Activated CD4-positive, alpha-beta T cell treated with anti-CD3 and anti-CD28 coated beads, Interleukin-2, amount 50 U/mL, for 1 hour (primary cell): ENCODE measurements at regions not wholly inside any gene's neighbourhood (a gene's known extent, or its start where the extent isn't known, plus 50 kb on each side); places are given as distances from the start of the nearest gene placed in this dataset.

Experiments
- DNase-seq: peaks from one replicate; pipeline ENCODE4 v3.0.0-alpha.2; 2020

- no peak for DNase-seq
Observed at GRCh38 chr21:27192281-27192949, 225.5 kb upstream of the ADAMTS5 start.

DNA sequence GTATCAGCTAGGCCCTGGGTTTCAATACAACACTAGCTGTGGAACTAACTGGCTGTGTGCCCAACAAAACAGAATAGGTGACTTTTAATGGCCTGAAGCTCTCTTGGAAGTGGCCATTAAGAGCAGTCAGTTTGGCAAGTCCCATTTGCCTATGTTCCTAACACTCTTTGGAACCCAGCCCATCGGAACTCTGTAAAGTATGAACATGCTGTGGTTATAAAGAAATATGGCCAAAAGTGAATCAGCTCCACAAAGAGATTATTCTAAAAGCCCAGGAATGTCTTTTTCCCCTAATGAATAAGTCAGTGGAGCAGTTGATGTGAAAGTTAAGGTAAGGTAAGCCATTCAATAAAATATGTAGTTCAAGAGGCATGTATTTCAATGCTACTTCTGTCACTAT, 223.7 kb upstream of the ADAMTS5 start:
- no peak for DNase-seq

GRCh38 chr21:27189870-27190269, 223.0 kb upstream of the ADAMTS5 start:
- DNase-seq = no peak

DNA sequence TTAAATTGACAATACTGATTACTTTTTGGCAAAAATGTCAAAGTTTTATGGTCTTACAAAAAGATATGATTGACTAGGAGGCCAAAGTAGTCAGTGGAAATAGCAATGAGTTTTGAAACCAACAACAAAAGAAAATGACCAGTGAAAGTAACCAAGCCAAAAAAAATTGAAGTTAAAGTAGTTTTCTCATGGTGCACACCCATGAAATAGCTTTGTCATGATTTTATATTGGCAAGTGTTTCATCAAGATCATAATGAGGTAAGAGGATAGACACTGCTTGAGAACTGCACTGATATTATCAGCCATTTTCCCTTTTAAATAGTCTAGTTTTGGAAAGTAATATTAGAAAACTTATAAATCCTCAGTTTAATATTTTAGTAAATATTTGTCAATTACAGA, 206.2 kb upstream of the ADAMTS5 start:
- DNase-seq = no peak

GRCh38 chr21:27171707-27172106, 204.8 kb upstream of the ADAMTS5 start:
- DNase-seq = no peak

DNA sequence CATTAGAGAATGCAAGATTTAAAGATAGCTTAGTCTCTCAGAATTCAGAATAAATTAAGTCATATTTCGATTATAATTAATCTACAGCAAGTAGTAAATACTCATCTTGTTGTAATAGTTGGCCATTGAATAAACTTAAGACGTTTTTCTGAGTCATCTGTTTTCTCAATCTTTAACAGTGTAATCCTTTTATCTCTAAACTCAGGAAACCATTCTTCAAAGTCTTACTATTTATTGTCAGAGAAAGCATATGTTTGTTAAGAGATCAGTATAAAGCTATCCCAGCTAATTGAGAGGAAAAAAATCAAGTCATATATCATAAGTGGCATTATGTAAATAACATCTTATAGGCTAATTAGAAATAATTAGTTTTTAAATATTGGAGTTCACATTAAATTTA, 201.2 kb upstream of the ADAMTS5 start:
- DNase-seq = no peak

GRCh38 chr21:27164208-27165177, 197.6 kb upstream of the ADAMTS5 start:
- no peak for DNase-seq

DNA sequence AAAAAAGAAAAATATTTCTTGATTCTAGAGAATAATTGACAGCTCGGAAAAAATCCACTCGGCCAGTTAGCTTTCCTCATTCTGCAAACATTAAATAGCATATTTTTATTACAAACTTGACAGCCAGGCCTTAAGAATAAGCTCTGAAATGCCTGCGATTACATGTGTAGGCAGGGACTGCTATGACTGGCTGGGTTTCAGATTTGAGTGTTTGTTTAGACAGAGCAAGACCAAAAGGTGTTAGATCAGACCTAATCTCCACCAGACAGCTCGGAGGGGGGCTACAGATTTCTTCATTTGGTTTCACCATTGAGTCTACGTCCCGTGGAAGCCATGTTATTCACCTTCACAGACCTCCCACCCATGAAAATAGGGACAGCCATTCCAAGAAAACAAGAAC, 192.1 kb upstream of the ADAMTS5 start:
- no peak for DNase-seq

GRCh38 chr21:27157097-27157496, 190.2 kb upstream of the ADAMTS5 start:
- no peak for DNase-seq

GRCh38 chr21:27156666-27157065, 189.8 kb upstream of the ADAMTS5 start:
- DNase-seq = no peak

DNA sequence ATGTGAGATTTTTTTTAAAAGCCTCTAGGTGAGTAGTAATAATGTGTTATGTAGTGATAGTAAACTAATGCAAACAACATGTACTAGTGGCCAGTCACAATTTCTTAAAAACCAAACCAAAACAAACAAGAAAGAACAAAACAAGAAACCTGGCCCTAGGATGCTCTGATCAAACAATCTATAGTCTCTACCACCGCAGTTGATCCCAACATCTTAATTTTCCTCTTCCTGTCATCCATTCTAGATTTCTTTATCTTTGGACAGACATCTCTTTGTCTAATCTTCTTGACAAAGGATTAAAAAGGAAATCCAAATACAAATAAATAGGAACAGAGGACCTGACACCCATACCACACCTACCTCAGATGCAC, 188.2 kb upstream of the ADAMTS5 start:
- DNase-seq = no peak

DNA sequence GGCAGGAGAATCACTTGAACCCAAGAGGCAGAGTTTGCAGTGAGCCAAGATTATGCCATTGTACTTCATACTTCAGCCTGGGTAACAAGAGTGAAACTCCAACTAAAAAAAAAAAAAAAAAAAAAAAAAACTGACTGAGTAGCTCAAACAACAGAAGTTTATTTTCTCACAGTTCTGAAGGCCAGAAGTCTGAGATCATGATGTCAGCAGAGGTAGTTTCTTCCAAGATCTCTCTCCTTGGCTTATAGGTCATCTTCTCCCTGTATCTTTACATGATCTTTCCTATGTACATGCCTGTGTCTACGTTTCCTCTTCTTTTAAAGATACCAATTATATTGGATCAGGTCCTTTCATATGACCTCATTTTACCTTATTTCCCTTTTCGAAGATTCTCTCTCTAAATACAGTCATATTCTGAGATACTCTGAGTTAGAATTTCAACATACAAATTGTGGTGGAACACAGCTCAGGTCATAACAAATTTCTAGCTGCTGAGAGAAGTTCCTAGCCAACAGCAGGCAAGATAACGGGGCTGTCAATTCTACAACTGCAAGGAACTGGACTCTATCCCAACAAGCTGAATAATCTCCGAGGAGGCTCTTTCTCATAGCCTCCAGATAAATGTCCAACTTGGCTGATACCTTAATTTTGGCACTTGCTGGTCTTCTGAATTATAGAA, 187.7 kb upstream of the ADAMTS5 start:
- no peak for DNase-seq

- no peak for DNase-seq
Observed at GRCh38 chr21:27152996-27153395, 186.1 kb upstream of the ADAMTS5 start.

- no peak for DNase-seq
Observed at GRCh38 chr21:27149034-27149433, 182.1 kb upstream of the ADAMTS5 start.

DNA sequence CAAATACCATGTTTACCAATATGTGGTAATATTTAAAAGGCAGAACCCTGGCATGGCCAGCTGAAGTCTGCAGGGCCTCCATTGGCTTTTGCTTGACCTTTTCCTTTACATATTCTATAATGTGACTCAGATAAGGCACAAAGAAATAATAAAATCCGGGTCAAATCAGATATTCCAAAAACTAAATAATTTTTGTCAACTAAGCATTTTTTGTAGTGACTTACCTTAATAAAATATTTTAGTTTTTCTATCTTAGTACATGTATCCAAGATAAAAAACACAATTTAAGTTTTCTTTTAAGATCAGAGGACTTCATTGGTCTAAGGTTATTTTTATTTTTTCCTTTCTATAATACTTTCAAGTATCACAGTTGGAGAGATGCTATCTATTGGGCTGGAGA, 179.4 kb upstream of the ADAMTS5 start:
- DNase-seq = no peak

DNA sequence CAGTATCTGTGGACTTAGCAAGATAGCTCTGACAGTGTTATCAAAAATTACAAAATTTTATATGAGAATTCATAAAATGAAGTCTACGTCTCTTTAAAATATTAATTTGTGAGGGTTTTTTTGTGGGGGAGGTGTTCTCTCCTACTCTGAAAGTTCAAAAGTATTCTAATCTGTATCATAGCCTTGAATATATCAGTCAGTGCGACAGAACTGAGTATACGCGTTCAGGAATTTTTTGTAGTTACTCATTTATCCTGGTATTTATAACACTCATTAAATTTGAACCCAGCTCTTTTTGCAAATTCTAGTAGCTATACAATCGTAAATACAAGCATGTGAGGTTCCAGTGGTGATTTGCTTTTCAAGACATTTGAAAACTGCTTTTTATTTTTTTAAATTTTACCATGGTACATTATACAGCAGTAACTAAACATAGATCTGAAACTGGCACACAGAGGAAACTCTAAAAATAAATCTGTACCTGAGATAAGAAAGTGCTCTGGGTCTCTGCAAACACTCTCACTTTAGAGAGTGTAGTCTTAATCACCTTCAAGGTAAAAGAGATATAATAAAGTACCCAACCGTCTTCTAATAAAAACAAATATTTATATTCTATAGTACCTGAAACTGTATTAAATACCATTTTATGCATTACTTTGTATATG, 178.4 kb upstream of the ADAMTS5 start:
- no peak for DNase-seq

DNA sequence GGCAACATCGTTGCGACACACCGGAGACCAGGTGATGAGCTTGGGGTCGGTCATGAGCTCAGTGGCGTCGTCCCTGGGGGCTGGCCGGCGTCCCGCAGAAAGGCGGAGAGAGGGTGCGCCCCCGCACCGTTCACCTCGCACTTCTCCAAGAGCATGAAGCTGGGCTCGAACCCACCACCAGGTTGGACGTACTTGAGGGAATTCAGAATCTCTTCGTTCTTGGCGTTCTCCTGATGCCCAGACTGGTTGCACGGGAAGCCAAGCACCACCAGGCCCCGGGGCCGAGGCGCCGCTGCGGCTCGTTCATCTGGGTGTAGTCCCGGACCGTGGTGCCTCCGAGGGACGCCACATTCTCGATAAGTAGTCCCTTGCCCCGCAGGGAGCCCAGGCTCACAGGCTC, 176.6 kb upstream of the ADAMTS5 start:
- no peak for DNase-seq

DNA sequence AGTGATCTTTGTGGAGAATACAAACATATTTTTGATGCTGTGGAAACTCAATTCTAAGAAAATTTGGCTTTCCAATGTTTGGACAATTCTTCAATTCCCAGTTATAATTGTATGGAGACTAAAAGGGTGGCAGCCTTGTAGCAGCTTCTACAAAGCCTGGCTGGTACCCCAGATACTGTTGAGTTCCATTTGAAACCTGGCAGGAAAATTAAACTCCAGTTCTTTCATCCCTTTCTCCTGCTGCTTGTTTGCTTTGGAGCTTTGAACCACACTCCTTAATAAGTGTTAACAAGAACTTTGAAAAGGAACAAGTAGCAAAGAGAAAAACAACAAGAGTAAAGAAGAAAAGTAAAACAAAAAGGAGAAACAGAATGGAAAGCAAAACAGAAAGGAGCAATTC, 172.6 kb upstream of the ADAMTS5 start:
- no peak for DNase-seq

GRCh38 chr21:27134516-27134915, 167.6 kb upstream of the ADAMTS5 start:
- DNase-seq = no peak

GRCh38 chr21:27132266-27132665, 165.4 kb upstream of the ADAMTS5 start:
- DNase-seq = no peak

DNA sequence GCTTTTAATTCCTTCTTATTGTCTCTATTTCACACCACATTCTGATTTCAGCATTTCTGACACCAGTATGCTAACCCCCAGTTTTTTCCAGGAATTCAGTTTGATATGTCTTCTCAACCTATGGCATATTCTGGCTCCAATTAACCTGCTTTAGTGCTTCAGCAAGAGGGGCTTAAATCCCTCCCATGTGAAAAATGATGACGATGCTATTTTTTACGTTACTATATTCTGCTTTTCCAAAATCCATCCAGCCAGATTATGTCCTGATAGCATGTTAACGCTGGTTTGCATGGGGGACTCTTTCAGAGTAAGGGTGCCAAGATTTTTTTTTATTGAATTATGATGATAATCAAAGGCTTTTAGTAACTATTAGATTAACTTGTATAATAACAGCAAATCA, 163.3 kb upstream of the ADAMTS5 start:
- DNase-seq = no peak

- DNase-seq = no peak
Observed at GRCh38 chr21:27129694-27130093, 162.8 kb upstream of the ADAMTS5 start.

GRCh38 chr21:27129215-27129614, 162.3 kb upstream of the ADAMTS5 start:
- no peak for DNase-seq
